Left lung (tissue), 4 donors: ENCODE measurements at regions not wholly inside any gene's neighbourhood (a gene's known extent, or its start where the extent isn't known, plus 50 kb on each side); places are given as distances from the start of the nearest gene placed in this dataset.

Source experiments
- ATAC-seq: fragments of 200-7000 bp; cut with Tn5 transposase; one replicate; pipeline ENCODE4 v1.9.1; 2020; ENCODE audit warnings: moderate library complexity
- DNase-seq, 4 donors: peaks; one replicate each; pipeline ENCODE4 v3.0.0-alpha.2; 2013 to 2020
- H3K27ac ChIP-seq, 2 donors: fragments of 200-600 bp; sonication (generic) in 1 of 2; one replicate each; pipeline versions ENCODE4 v1.5.0 to v1.8.0; 2020 to 2021
- H3K27me3 ChIP-seq, 2 donors: fragments of 200-600 bp; sonication (generic) in 1 of 2; one replicate each; pipeline versions ENCODE4 v1.5.0 to v1.8.0; 2020 to 2021
- H3K36me3 ChIP-seq, 2 donors: fragments of 200-600 bp; sonication (generic) in 1 of 2; one replicate each; pipeline versions ENCODE4 v1.5.0 to v1.8.0; 2020 to 2021
- H3K4me1 ChIP-seq, 2 donors: fragments of 200-600 bp; one replicate each; pipeline ENCODE4 v1.8.0; 2021
- H3K4me3 ChIP-seq, 2 donors: fragments of 200-600 bp; sonication (generic) in 1 of 2; one replicate each; pipeline versions ENCODE4 v1.5.0 to v1.8.0; 2020 to 2021; ENCODE audit warnings: mild to moderate bottlenecking in 1 of 2
- H3K9me3 ChIP-seq, 2 donors: fragments of 200-600 bp; sonication (generic) in 1 of 2; one replicate each; pipeline versions ENCODE4 v1.5.0 to v1.8.0; 2020 to 2021
- intact Hi-C, 2 donors: fragments of 100-400 bp; cut with DNase I; formaldehyde crosslinking; loops; one replicate each; pipeline versions ENCODE4 v1.11.2 to v1.14.2; 2022
- TF ChIP-seq, protein P1 (sequence below), 2 donors: fragments of 200-600 bp; sonication (generic) in 1 of 2; IDR thresholded peaks; one replicate each; pipeline versions ENCODE4 v1.5.0 to v1.8.0; 2021; ENCODE audit warnings: antibody characterized with exemption in 2 of 2
- donor health status: DM: no; HTN: yes; CAD: no.
- donor health status: DM: no; HTN: no; CAD: no.

DNA sequence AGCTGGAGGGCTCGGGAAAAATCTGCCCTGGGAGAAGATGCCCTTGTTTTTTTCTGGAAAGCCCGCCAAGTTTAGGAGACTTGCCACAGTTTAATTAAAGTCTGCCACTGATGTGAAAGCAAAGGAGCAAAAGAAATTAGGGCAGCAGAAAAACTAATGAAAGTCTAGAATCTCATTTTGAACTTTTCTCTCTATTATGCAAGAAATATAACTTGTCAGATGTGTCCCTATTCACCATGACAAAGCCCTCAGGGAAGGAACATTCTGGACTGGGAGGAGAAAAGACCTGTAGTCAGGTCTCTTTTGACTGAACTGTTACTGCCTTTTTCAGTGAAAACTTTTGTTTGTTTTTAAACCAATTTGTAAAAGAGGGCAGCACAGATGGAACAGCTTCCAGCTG, 715.5 kb downstream of the SORCS3 start:
- H3K27ac ChIP-seq, result no peak overlapping the region
- ATAC-seq (no peak), DNase-seq (no peak)
- H3K4me3 ChIP-seq, result no peak overlapping the region
- no peaks in the 10 kb centered on the region for H3K27me3 ChIP-seq
- TF ChIP-seq, protein P1, sequence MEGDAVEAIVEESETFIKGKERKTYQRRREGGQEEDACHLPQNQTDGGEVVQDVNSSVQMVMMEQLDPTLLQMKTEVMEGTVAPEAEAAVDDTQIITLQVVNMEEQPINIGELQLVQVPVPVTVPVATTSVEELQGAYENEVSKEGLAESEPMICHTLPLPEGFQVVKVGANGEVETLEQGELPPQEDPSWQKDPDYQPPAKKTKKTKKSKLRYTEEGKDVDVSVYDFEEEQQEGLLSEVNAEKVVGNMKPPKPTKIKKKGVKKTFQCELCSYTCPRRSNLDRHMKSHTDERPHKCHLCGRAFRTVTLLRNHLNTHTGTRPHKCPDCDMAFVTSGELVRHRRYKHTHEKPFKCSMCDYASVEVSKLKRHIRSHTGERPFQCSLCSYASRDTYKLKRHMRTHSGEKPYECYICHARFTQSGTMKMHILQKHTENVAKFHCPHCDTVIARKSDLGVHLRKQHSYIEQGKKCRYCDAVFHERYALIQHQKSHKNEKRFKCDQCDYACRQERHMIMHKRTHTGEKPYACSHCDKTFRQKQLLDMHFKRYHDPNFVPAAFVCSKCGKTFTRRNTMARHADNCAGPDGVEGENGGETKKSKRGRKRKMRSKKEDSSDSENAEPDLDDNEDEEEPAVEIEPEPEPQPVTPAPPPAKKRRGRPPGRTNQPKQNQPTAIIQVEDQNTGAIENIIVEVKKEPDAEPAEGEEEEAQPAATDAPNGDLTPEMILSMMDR (IDR thresholded peaks at IDR 0.05), result no peak
- H3K4me1 ChIP-seq, result no peaks in the 10 kb centered on the region
- intact Hi-C loops, result no loop called here
- no peaks in the 10 kb centered on the region for H3K36me3 ChIP-seq
- peaks cover 0 to 7% of the 10 kb centered on the region in 2 donors for H3K9me3 ChIP-seq

DNA sequence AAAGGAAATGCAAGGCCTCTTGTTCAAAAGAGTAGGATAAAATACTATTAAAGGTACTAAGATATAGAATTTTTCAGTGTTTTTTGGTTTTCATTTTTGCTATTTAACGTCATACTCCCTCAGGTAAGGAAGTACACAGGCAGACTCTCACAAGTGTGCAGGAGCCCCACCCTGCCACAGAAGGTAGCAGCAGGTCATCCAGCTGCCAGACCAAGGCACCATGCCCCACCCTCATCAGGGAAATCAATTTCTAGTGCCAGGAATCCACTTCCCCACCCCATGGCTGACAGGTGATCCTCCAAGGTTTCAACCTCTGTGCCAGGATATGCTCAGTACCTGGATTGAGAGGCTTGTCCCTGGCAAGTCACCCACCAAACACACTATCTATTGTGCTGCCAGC, 712.9 kb downstream of the SORCS3 start:
- Histone ChIP-seq H3K27ac (no peak overlapping the region), H3K9me3 (no peaks in the 10 kb centered on the region), H3K27me3 (no peaks in the 10 kb centered on the region), H3K36me3 (no peaks in the 10 kb centered on the region), H3K4me1 (no peaks in the 10 kb centered on the region), H3K4me3 (no peak overlapping the region)
- no peak for DNase-seq
- TF ChIP-seq, protein P1 (IDR thresholded peaks at IDR 0.05), result no peak
- no peak for ATAC-seq
- intact Hi-C loops, result no loop called here

DNA sequence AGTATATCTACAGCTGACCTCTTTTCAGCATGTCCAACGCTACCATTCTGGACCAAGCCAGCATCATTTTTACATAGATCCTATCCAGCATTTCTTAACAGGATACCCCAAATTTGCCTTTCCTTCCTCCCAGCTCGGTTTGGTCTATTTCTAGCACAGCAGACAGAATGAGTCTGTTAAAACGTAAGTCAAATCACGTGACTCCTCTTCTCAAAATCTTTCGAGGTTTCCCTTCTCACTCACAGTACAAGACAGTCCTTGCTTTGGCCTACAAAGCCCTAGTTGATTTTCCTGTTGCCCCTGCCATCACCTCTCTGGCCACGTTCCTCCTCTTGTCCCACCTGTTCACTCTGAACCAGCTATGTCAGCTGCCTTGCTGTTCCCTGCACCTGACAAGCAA, 711.7 kb downstream of the SORCS3 start:
- Histone ChIP-seq H3K9me3 (no peaks in the 10 kb centered on the region), H3K27me3 (no peaks in the 10 kb centered on the region), H3K27ac (no peak overlapping the region), H3K36me3 (no peaks in the 10 kb centered on the region), H3K4me1 (no peaks in the 10 kb centered on the region), H3K4me3 (no peak overlapping the region)
- TF ChIP-seq, protein P1 (IDR thresholded peaks at IDR 0.05), result no peak
- ATAC-seq (no peak), DNase-seq (no peak)
- intact Hi-C loops, result no loop called here

DNA sequence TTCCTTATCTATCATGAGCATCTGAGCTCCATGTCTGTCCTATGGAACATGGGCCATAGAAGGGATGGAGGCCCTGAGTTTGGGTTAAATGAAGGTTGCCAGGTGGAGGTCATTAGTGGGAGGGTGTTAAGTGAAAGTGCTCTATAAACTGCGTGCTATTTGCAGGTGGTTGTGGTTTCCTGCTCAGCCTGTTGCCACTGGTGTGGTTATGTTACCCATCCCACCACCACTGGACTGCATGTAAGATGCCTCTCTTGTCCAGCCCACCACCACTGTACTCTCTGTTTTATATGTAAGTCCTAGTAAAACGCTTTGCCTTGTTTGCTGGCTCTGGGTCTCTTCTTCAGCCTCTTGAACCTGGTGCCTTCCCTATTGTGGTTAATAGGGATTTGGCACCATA, 711.2 kb downstream of the SORCS3 start:
- H3K27ac ChIP-seq, result no peak overlapping the region
- no peak overlapping the region for H3K4me3 ChIP-seq
- no peaks in the 10 kb centered on the region for H3K27me3 ChIP-seq
- H3K36me3 ChIP-seq, result no peaks in the 10 kb centered on the region
- TF ChIP-seq, protein P1 (IDR thresholded peaks at IDR 0.05), result no peak
- no peak for ATAC-seq
- no peaks in the 10 kb centered on the region for H3K4me1 ChIP-seq
- no peak for DNase-seq
- no peaks in the 10 kb centered on the region for H3K9me3 ChIP-seq
- intact Hi-C loops, result no loop called here

DNA sequence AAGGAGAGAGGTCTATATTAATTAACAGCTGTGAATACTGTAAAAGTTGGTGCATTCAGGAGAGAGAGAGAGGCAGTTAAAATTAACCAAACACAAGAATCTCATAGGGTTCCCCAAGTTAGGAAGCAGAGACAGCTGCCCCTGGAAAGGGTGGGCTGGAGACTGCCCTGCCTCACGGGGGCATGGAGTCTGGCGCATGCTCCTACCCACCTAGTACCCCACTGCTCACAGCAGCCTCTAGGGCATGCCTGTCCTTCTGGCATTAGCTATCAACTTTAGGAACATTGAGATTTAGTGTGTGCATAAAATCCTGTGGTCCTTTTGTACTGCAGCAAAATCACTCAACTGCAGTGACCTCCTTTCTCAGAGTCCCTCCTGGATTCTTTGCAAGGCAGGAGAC, 710.1 kb downstream of the SORCS3 start:
- no peaks in the 10 kb centered on the region for H3K9me3 ChIP-seq
- ATAC-seq, result no peak
- H3K4me3 ChIP-seq, result no peak overlapping the region
- no peak for DNase-seq
- no peak overlapping the region for H3K27ac ChIP-seq
- no peaks in the 10 kb centered on the region for H3K4me1 ChIP-seq
- no peaks in the 10 kb centered on the region for H3K27me3 ChIP-seq
- intact Hi-C loops, result no loop called here
- TF ChIP-seq, protein P1 (IDR thresholded peaks at IDR 0.05), result no peak
- no peaks in the 10 kb centered on the region for H3K36me3 ChIP-seq
